ENCODE measurements at regions not wholly inside any gene's neighbourhood (a gene's known extent, or its start where the extent isn't known, plus 50 kb on each side); places are given as distances from the start of the nearest gene placed in this dataset.

GRCh38 chr5:2112173-2113025 is 229.7 kb upstream of the IRX4 start:
- TF ChIP-seq POLR2AphosphoS5 (IDR thresholded peaks at IDR 0.05) = no peak
- no peak for TF ChIP-seq CTCF (IDR thresholded peaks at IDR 0.05)
- TF ChIP-seq POLR2A (IDR thresholded peaks at IDR 0.05) = no peak
- no peak for TF ChIP-seq EP300 (IDR thresholded peaks at IDR 0.05)
- WGBS = 85% methylated on average over 28 of the region's 28 CpGs
- H3K9me3 ChIP-seq = no peaks in the 10 kb centered on the region
- H3K27me3 ChIP-seq = no peaks in the 10 kb centered on the region
- no peaks in the 10 kb centered on the region for H3K4me1 ChIP-seq
- no peak for DNase-seq (ENCODE audit: low spot score in 2 of 2)
- H3K36me3 ChIP-seq = no peaks in the 10 kb centered on the region
- H3K27ac ChIP-seq = no peak overlapping the region
- H3K4me3 ChIP-seq = no peak overlapping the region

GRCh38 chr5:2111569-2112105 is 228.9 kb upstream of the IRX4 start:
- Histone ChIP-seq H3K36me3 (no peaks in the 10 kb centered on the region), H3K27ac (no peak overlapping the region), H3K27me3 (no peaks in the 10 kb centered on the region), H3K9me3 (no peaks in the 10 kb centered on the region), H3K4me3 (no peak overlapping the region), H3K4me1 (no peaks in the 10 kb centered on the region)
- DNase-seq (ENCODE audit: low spot score in 2 of 2) = no peak
- 91% methylated on average over 25 of the region's 36 CpGs for WGBS
- TF ChIP-seq CTCF (IDR thresholded peaks at IDR 0.05) = no peak
- no peak for TF ChIP-seq POLR2AphosphoS5 (IDR thresholded peaks at IDR 0.05)
- no peak for TF ChIP-seq EP300 (IDR thresholded peaks at IDR 0.05)
- TF ChIP-seq POLR2A (IDR thresholded peaks at IDR 0.05) = no peak

GRCh38 chr5:2110934-2111462 is 228.3 kb upstream of the IRX4 start:
- H3K27me3 ChIP-seq = no peaks in the 10 kb centered on the region
- H3K4me3 ChIP-seq = no peak overlapping the region
- H3K4me1 ChIP-seq = no peaks in the 10 kb centered on the region
- no peaks in the 10 kb centered on the region for H3K36me3 ChIP-seq
- no peak for DNase-seq (ENCODE audit: low spot score in 2 of 2)
- H3K27ac ChIP-seq = no peak overlapping the region
- no peak for TF ChIP-seq POLR2A (IDR thresholded peaks at IDR 0.05)
- TF ChIP-seq POLR2AphosphoS5 (IDR thresholded peaks at IDR 0.05) = no peak
- no peak for TF ChIP-seq CTCF (IDR thresholded peaks at IDR 0.05)
- no peak for TF ChIP-seq EP300 (IDR thresholded peaks at IDR 0.05)
- WGBS = 95% methylated on average over 16 of the region's 17 CpGs
- no peaks in the 10 kb centered on the region for H3K9me3 ChIP-seq

GRCh38 chr5:2110137-2110933 is 227.6 kb upstream of the IRX4 start:
- Histone ChIP-seq H3K4me1 (no peaks in the 10 kb centered on the region), H3K4me3 (no peak overlapping the region), H3K9me3 (no peaks in the 10 kb centered on the region), H3K27ac (no peak overlapping the region), H3K27me3 (no peaks in the 10 kb centered on the region), H3K36me3 (no peaks in the 10 kb centered on the region)
- 89% methylated on average over 18 of the region's 19 CpGs for WGBS
- no peak for DNase-seq (ENCODE audit: low spot score in 2 of 2)
- TF ChIP-seq POLR2AphosphoS5 (IDR thresholded peaks at IDR 0.05) (no peak), CTCF (IDR thresholded peaks at IDR 0.05) (no peak), POLR2A (IDR thresholded peaks at IDR 0.05) (no peak), EP300 (IDR thresholded peaks at IDR 0.05) (no peak)

- Histone ChIP-seq H3K4me3 (no peak overlapping the region), H3K27me3 (no peaks in the 10 kb centered on the region), H3K27ac (no peak overlapping the region), H3K36me3 (no peaks in the 10 kb centered on the region), H3K9me3 (no peaks in the 10 kb centered on the region), H3K4me1 (no peaks in the 10 kb centered on the region)
- 73% methylated on average over 5 of the region's 5 CpGs for WGBS
- no peak for DNase-seq (ENCODE audit: low spot score in 2 of 2)
- no peak for TF ChIP-seq POLR2A (IDR thresholded peaks at IDR 0.05)
- TF ChIP-seq POLR2AphosphoS5 (IDR thresholded peaks at IDR 0.05) = no peak
- no peak for TF ChIP-seq CTCF (IDR thresholded peaks at IDR 0.05)
- no peak for TF ChIP-seq EP300 (IDR thresholded peaks at IDR 0.05)
Observed at GRCh38 chr5:2109566-2109965, 226.8 kb upstream of the IRX4 start.

All from suprapubic skin (tissue), 4 donors.